ENCODE measurements at regions not wholly inside any gene's neighbourhood (a gene's known extent, or its start where the extent isn't known, plus 50 kb on each side); places are given as distances from the start of the nearest gene placed in this dataset.

GRCh38 chr16:10333321-10334032 lies 52.4 kb upstream of the ATF7IP2 start:
- TF ChIP-seq POLR2AphosphoS5 (IDR thresholded peaks at IDR 0.05; ENCODE audit: low read depth, low read length) (no peak), POLR2A (IDR thresholded peaks at IDR 0.05; ENCODE audit: low read depth, low read length) (no peak)

Measured in GM12892 (cell line).